ENCODE measurements at regions not wholly inside any gene's neighbourhood (a gene's known extent, or its start where the extent isn't known, plus 50 kb on each side); places are given as distances from the start of the nearest gene placed in this dataset.

DNA sequence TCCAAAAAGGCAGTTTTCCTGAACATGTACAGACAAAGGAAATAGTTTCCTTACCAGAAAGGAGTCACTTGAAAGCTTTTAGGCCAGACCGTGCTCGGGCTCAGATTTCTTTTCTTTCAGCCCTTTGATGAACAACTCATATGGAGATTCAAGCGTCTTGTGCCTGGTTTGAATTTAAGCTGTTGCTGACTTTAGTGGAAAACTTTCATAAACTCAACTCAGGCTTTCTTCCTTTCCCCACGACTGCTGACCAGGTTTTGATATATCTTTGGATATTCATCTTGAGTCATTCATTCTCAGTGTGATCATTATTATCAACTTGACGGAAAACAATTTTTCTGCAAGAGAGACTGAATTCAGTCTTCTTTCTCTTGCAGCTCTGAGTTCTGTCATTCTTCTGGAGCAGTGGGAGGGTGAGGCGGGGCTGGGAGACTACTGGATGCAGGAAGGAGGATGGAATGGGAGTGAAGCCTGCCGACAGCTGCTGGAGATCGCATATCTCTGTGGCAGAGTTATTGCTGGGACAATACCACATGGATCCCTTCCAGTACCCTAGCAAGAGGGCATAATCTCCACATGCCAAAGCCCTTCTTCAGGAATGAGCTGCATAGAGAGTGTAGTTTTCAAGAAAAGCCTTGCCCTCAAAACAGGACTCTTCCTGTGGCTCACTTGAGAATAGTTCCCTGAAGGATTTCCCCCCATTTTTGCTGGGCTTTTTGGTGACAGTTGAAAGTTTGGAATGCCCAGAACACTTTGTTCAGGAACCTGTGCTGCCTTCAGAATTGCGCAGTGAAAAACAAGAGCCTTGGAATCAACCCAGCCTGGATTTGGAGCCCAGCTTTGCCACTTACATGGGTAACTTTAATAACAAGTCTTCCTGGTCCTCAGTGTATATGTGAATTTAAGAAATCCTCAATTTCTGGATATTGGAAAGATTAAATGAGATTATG is 364.4 kb downstream of the ZNF521 start:
- peak; percentile 63 for DNase-seq
- ATAC-seq: peak; percentile 84
- intact Hi-C loops (cut with micrococcal nuclease): no loop called here

DNA sequence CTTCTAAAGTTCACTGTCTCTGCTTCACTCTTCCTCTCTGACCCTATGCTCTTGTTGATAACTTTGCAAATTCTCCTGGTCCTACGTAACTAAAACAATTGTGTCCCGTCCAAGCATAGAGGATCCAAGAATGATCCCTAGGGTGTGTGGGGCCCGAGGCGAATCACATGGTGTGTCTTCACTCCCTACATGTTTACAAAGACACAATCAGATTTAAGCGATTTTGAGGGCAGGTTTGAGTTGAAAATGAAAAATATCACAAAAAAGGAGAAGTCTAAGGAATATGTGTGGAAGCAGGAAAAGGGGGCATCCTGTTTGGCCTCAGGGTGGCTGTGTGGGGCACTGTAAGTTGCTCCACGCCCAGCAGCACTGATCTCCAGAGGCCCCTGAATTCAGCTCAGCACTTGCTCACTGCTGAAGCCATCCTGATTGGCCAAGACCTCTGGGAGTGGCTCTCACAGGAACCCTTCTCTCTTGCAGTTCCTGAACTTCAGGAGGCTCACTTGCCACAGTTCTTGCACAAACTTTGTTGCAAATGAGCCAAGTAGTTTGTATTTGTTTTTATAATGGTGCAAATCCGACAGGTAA is 363.6 kb downstream of the ZNF521 start:
- intact Hi-C loops (cut with micrococcal nuclease): no loop called here
- ATAC-seq (peak; percentile 85), DNase-seq (peak; percentile 52)

GRCh38 chr18:24989760-24990593 is 362.0 kb downstream of the ZNF521 start:
- DNase-seq (no peak), ATAC-seq (no peak)
- intact Hi-C loops (cut with micrococcal nuclease): no loop called here

DNA sequence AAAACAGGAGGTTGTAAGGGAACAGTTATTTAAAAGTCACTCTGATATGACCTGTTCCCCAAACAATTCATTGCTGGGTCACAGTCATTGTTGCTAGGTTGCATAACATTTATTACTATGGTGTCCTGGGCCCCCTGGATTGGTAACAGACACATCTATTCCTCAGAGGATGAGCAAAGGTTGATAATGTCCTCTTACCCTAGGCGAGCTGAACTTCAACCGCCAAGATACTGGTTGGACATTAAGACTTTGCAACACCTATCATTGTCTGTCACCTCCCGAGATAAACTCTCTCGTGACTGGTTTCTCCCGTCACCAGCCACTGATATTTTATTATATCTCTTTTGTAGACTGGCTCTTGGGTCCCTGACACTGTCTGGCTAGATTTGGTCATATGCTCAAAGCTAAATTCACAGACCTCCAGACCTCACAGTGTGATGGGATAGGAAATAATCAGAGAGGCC is 361.3 kb downstream of the ZNF521 start:
- DNase-seq (no peak), ATAC-seq (no peak)
- intact Hi-C loops (cut with micrococcal nuclease): no loop called here

GRCh38 chr18:24991141-24992060 is 360.6 kb downstream of the ZNF521 start:
- DNase-seq (peak; percentile 40), ATAC-seq (no peak)
- intact Hi-C loops (cut with micrococcal nuclease): no loop called here

DNA sequence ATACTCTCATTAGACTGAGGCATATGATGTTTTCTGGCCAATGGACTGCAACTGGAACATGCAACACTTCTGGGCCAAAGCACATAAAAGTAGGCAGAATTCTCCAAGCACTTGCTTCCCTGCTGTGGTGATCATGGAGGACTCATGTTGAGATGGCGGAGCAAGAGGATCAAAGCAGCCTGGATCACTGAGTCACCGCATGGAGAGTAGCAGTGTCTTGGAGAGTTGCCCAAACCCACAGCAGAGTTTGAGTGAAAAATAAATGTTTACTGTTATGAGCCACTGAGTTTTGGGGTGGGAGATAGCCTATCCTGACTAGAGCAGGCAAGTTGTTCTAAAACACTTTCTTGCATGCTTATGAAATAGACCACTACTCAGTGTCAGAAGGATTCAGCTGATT is 359.5 kb downstream of the ZNF521 start:
- ATAC-seq: no peak
- intact Hi-C loops (cut with micrococcal nuclease): no loop called here
- no peak for DNase-seq

DNA sequence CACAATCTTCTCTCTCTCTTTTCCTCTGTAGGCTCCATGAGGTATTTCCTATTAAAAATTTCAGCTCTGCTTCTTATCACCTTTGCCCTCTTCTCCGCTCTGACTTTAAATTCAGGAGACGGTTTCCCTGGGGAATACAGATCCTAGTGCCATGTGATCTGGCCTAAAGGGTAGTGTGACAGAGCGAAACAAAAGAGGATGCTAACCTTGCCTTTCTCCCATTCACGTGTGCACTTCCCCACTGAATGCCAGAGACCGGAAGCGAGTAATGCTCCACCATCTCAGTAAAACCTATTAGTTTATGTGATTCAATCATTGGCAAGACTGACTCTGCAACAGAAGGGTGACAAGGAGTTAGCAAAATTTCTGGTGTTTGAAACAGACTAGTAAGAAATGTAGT is 358.3 kb downstream of the ZNF521 start:
- ATAC-seq: no peak
- DNase-seq: no peak
- intact Hi-C loops (cut with micrococcal nuclease): no loop called here

DNA sequence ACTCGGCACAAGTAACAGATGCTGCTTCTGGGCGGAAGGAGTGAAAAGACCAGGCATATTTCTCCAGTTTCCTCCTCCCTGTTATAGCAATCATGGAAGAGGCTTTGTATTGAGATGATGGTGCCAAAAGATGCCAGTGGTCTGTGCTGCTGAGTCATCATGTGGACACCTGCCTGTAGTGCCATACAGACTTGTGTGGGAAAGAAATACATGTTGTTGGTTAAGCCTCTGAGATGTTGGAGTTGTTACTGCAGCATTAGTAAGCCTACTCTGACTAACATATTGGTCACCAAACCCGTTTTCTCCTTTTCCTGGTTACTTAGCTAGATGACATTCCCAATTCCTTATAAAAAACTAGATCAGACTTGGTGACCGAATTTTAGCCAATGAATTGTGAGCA is 356.9 kb downstream of the ZNF521 start:
- no peak for DNase-seq
- intact Hi-C loops (cut with micrococcal nuclease): no loop called here
- no peak for ATAC-seq

- DNase-seq (no peak), ATAC-seq (no peak)
- intact Hi-C loops (cut with micrococcal nuclease): no loop called here
Measured at GRCh38 chr18:24995755-24996154, 356.2 kb downstream of the ZNF521 start.

DNA sequence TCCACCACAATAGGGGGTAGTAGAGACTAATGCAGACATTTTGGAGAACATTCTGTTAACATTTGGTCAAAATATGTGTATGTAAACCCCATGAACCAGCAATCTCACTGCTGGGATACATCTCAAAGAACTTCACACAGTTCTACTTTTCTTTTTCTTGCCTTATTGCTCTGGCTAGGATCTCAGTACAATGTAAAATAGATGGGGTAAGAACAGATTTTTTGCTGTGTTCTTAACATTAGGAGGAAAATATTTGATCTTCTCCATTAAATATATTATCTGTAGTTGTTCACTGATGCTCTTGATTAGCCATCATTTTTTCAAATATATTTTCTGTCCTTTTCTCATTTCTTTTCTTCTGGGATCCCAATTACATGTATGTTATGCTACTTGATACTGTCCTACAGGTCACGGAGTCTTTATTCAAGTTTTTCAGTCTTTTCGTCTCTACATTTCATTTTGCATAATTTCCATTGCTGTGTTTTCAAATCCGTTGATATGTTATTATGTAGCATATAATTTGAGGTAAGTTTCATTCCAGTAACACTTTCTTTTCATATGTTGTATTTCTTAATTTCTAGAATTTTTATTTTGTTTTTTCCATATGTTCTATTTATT is 352.2 kb downstream of the ZNF521 start:
- intact Hi-C loops (cut with micrococcal nuclease): no loop called here
- DNase-seq (no peak), ATAC-seq (no peak)

DNA sequence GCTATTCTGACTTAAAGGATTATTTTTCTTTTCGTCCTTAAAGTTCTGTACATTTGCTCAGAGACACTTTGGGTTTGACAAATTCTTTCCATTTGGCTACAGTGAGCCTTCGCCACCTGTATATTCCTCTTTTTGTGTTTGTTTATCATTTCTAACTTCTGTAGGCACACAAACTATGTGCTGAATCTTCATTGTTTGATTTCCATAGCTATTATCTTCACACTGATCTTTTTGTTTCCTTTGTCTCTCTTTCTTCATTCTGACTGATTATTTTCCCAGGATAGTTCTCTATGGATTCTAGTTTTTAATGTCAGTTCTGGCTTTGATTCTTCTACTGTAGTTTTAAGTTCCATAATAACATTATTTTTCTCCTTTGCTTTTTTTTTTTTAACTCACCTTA is 350.2 kb downstream of the ZNF521 start:
- DNase-seq (no peak), ATAC-seq (no peak)
- intact Hi-C loops (cut with micrococcal nuclease): no loop called here

DNA sequence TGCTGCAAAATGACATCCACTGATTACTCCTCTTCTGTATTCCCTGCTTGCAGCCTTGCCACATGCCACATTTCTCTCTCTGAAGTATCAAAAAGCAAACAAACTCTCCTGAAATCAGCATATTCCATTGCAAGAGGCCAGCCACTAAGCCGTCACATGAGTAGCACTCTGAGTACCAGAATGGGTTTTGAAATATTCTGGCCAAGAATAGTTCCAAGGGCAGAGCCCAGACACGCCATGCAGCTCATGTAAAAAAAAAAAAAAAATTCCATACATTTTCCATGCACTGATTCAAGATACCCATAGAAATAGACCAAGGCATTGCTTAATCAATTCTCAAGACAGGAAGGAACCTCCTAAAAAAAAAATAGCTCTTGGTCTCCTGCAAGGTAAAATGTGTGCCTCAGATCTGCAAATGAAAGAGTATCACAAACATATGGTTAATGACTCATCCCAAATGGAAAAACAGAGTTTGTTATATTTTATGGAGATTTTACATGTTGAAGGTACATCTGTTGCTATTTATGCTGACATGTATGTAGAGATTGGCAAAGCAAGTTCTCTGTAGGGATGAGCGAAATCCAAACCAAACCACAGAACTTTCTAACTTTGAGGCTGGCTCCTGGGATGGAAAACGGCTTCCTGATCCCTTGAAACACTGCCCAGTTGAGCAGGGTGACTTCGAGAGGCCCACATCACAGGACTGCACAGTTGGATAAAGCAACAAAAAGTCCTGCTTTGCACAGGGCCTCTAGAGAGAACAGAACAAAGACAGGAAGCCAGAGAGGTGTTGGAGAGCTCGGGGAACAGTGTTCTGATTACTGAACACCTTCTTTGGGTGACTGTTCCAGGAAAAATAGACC is 346.2 kb downstream of the ZNF521 start:
- intact Hi-C loops (cut with micrococcal nuclease): no loop called here
- DNase-seq: no peak
- ATAC-seq: peak; percentile 32

DNA sequence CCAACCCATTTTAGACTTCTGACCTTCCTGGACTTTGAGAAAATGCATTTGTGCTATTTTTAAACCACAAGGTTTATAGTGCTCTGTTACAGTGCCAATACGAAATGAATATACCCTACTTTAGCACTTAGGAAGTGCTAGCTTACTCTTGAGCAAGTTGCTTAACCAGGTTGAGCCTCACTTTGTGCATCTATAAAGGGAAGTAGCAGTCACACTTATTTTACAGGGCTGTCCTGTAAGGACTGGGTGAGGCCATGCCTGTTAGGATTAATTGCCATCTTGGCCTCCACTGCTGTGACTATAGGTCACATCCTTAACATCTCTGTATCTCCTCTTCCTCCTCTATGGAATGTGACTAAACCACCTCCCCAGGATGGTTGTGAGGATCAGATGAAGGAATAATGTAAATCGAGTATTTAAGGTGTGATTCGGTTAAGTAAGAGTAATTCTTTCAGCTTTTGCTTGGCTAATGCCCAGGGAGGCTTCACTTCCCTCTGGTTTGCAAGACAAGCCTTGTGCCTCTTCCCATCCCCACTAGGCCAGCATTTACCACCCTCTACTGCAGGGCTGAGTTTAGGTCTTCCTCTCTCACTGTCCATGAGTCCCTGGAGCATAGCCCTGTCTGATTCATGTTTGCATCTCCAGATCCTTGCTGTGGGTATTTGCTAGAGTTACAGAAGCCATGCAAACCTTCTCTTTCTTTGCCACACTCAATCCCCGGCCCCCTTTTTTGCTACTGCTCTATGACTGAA is 341.2 kb downstream of the ZNF521 start:
- ATAC-seq (no peak), DNase-seq (no peak)
- intact Hi-C loops (cut with micrococcal nuclease): no loop called here

Data from left ventricle myocardium superior (tissue), 1 donor.